Adrenal gland (tissue), 5 donors: ENCODE measurements at regions not wholly inside any gene's neighbourhood (a gene's known extent, or its start where the extent isn't known, plus 50 kb on each side); places are given as distances from the start of the nearest gene placed in this dataset.

Experiments
- POLR2A ChIP-seq, 2 donors: fragments of 450-650 bp; IDR thresholded peaks; one replicate each; pipeline ENCODE4 v1.6.1; 2017; ENCODE audit warnings: antibody characterized with exemption in 2 of 2, mild to moderate bottlenecking in 2 of 2, moderate library complexity in 1 of 2
- TF ChIP-seq, protein P1 (sequence below), 6 experiments: fragments of 450-650 bp in 4 of 6; fragments of 200-600 bp in 2 of 6; sonication (generic) in 1 of 6; IDR thresholded peaks; 1 replicate in 5 of 6; 2 replicates in 1 of 6; pipeline versions ENCODE4 v1.5.1 to v1.8.0; 2016 to 2021; ENCODE audit warnings: antibody characterized with exemption in 6 of 6, mild to moderate bottlenecking in 2 of 6, moderate library complexity in 1 of 6
- donor health status: DM: no; HTN: no; CAD: no.

DNA sequence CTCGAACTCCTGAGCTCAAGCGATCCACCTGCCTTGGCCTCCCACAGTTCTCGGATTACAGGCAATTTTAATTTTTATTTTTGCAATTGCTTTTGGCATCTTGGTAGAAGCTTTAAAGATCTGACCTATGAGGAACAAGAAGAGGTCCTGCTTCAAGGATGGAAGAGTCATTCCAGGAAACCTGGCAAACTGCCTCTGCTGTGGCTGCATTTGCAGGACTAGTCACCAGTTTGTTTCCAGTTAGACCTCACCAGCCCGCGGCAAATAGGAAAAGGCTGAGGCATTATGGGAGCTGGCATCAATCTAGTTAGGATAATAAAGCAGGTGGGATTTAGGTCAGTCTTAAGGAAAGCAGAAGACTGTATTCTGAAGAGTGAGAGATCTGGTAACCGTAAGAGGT, 51.9 kb upstream of the LAS1L start:
- TF ChIP-seq, protein P1, sequence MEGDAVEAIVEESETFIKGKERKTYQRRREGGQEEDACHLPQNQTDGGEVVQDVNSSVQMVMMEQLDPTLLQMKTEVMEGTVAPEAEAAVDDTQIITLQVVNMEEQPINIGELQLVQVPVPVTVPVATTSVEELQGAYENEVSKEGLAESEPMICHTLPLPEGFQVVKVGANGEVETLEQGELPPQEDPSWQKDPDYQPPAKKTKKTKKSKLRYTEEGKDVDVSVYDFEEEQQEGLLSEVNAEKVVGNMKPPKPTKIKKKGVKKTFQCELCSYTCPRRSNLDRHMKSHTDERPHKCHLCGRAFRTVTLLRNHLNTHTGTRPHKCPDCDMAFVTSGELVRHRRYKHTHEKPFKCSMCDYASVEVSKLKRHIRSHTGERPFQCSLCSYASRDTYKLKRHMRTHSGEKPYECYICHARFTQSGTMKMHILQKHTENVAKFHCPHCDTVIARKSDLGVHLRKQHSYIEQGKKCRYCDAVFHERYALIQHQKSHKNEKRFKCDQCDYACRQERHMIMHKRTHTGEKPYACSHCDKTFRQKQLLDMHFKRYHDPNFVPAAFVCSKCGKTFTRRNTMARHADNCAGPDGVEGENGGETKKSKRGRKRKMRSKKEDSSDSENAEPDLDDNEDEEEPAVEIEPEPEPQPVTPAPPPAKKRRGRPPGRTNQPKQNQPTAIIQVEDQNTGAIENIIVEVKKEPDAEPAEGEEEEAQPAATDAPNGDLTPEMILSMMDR (IDR thresholded peaks at IDR 0.05): no peak
- no peak for TF ChIP-seq POLR2A (IDR thresholded peaks at IDR 0.05)
